Mammary epithelial cell (primary cell): ENCODE measurements at regions not wholly inside any gene's neighbourhood (a gene's known extent, or its start where the extent isn't known, plus 50 kb on each side); places are given as distances from the start of the nearest gene placed in this dataset.

Experiments
- EZH2 ChIP-seq: IDR thresholded peaks from 2 replicates; pipeline ENCODE4 v1.6.1; 2012; ENCODE audit warnings: low read length, inconsistent platforms, borderline replicate concordance
- TF ChIP-seq, protein P1 (sequence below), 2 donors: IDR thresholded peaks in 1 of 2; conservative IDR thresholded peaks in 1 of 2; 2 replicates each; pipeline ENCODE4 v1.5.1; 2011 to 2012; ENCODE audit warnings: inconsistent platforms in 2 of 2, low read length in 2 of 2, mild to moderate bottlenecking in 2 of 2, control low read depth in 1 of 2, low read depth in 1 of 2; ENCODE audit not compliant: insufficient read depth in 1 of 2; ENCODE audit errors: extremely low read depth in 1 of 2

DNA sequence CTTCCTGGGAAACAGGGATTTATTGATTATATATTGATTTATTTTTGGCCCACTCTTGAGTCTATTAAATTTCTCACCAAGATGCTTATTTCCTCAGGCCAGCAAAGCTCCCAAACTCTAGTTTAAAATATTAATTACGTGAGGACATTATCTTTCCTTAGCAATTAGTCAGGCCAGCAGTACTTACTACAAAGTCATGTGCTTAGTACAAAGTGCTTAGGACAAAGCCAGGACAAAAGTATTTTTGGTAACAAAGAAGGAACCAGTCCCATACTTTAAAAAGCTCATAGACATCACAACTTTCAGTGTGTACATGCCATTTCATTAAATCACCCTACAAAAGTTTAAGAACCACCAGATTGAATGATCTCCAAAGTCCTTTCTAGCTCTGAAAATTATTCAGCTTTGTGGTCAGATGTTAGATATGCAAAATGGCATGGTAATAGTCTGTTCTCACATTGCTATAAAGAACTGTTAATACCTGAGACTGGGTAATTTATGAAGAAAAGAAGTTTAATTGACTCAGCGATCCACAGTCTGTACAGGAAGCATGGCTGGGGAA lies 94.7 kb upstream of the PWP1 start:
- no peak for TF ChIP-seq EZH2
- TF ChIP-seq, protein P1, sequence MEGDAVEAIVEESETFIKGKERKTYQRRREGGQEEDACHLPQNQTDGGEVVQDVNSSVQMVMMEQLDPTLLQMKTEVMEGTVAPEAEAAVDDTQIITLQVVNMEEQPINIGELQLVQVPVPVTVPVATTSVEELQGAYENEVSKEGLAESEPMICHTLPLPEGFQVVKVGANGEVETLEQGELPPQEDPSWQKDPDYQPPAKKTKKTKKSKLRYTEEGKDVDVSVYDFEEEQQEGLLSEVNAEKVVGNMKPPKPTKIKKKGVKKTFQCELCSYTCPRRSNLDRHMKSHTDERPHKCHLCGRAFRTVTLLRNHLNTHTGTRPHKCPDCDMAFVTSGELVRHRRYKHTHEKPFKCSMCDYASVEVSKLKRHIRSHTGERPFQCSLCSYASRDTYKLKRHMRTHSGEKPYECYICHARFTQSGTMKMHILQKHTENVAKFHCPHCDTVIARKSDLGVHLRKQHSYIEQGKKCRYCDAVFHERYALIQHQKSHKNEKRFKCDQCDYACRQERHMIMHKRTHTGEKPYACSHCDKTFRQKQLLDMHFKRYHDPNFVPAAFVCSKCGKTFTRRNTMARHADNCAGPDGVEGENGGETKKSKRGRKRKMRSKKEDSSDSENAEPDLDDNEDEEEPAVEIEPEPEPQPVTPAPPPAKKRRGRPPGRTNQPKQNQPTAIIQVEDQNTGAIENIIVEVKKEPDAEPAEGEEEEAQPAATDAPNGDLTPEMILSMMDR (conservative IDR thresholded peaks at IDR 0.05 in 1 of 2, IDR thresholded peaks at IDR 0.05 in 1 of 2; ENCODE audit: extremely low read depth in 1 of 2, insufficient read depth in 1 of 2, low read depth in 1 of 2, low read length in 2 of 2): no peak
